SIG-M5 treated with dmso at 0.1 percent for 504 hours (cell line): ENCODE measurements at regions not wholly inside any gene's neighbourhood (a gene's known extent, or its start where the extent isn't known, plus 50 kb on each side); places are given as distances from the start of the nearest gene placed in this dataset.

Experiments
- DNase-seq: peaks from one replicate; lab custom pipeline; 2025; ENCODE audit not compliant: unreplicated experiment; lab: John Stamatoyannopoulos, UW

DNA sequence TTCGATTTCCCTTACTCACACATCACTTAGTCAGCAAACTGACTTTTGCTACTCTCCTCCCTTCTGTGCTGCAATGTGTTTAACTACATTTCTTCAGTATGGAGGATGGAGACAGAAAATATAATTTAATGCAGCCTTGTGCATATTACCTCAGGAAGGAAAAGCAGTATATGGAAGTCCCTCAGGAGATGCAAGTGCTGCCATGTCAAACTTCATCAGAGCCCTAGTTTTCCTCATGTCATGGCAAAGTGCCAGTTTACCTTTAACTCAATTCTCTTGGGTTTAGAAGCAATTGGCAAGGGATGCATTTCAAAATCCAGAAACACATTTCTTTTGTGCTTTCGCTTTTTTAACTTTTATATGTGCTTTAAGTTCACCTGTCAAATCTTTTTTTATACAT is 365.4 kb downstream of the ISL1 start:
- DNase-seq: no peak
